ENCODE measurements at regions not wholly inside any gene's neighbourhood (a gene's known extent, or its start where the extent isn't known, plus 50 kb on each side); places are given as distances from the start of the nearest gene placed in this dataset.

DNA sequence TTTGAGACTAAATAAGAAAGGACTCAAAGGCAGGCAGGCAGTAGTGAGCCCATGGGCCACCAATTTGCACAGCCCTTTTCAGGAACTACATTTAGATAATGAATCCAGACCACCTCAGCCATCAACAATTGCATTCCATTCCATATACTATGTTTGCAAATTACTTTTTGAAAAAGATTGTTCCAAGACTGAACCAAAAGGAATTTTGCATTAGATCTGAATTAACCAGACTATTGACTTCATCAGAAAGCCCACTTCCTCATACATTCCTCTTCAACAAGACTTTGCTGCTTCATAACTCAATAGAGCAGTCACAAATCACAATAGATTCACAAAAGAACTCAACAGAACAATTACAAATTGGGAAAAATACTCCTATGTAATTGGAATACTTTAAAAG is 229.1 kb downstream of the SIM1 start:
- Histone ChIP-seq H3K79me2 (ENCODE audit: control insufficient read depth, insufficient read depth, low read length) (no peaks in the 10 kb centered on the region), H3K36me3 (ENCODE audit: control insufficient read depth in 2 of 2, insufficient read depth in 2 of 2, low read length in 1 of 2) (no peaks in the 10 kb centered on the region), H3K4me3 (no peak overlapping the region), H2AFZ (ENCODE audit: control insufficient read depth, low read depth, low read length) (no peak overlapping the region), H3K9me3 (replicated peaks; ENCODE audit: control insufficient read depth, insufficient read depth, low read length) (no peaks in the 10 kb centered on the region), H3K27me3 (replicated peaks in 1 of 2; ENCODE audit: control insufficient read depth in 2 of 2, insufficient read depth in 2 of 2, low read length in 1 of 2) (no peaks in the 10 kb centered on the region), H3K4me2 (ENCODE audit: control insufficient read depth, insufficient read depth) (no peak overlapping the region), H3K4me1 (ENCODE audit: control insufficient read depth, insufficient read depth, low read length) (no peaks in the 10 kb centered on the region), H3K27ac (ENCODE audit: control insufficient read depth, insufficient read depth) (no peak overlapping the region), H4K20me1 (ENCODE audit: control insufficient read depth, insufficient read depth) (no peaks in the 10 kb centered on the region), H3K9ac (ENCODE audit: control insufficient read depth, insufficient read depth, low read length) (no peak overlapping the region)
- ChIA-PET RAD21 (ENCODE audit: unreplicated experiment) (no interaction called here), SMC1A (ENCODE audit: uncharacterized antibody, unreplicated experiment) (no interaction called here), CTCF (interaction anchor here (1.4 kb wide), 1 partner anchor 10 kb away, joined by 3 read pairs; no protein-coding TSS in a partner anchor), POLR2A (no interaction called here)
- ATAC-seq (no peak), FAIRE-seq (no peak), DNase-seq (ENCODE audit: low read depth, low spot score) (no peak)
- TF ChIP-seq FOXM1 (IDR thresholded peaks at IDR 0.05; ENCODE audit: low read depth, low read length) = no peak
- TF ChIP-seq KLF5 (IDR thresholded peaks at IDR 0.05; ENCODE audit: partially characterized antibody) = no peak
- TF ChIP-seq RUNX3 (IDR thresholded peaks at IDR 0.05; ENCODE audit: low read length) = no peak
- no peak for TF ChIP-seq BCL11A (IDR thresholded peaks at IDR 0.05; ENCODE audit: low read depth, low read length)
- no peak for TF ChIP-seq MAX (IDR thresholded peaks at IDR 0.05; ENCODE audit: low read depth, low read length)
- TF ChIP-seq ZNF24 (IDR thresholded peaks at IDR 0.05) = no peak
- no peak for TF ChIP-seq EGR1 (IDR thresholded peaks at IDR 0.05; ENCODE audit: borderline replicate concordance in 1 of 2, low read depth in 2 of 2, low read length in 2 of 2)
- TF ChIP-seq RB1 (IDR thresholded peaks at IDR 0.05; ENCODE audit: borderline replicate concordance) = no peak
- TF ChIP-seq, protein P1, sequence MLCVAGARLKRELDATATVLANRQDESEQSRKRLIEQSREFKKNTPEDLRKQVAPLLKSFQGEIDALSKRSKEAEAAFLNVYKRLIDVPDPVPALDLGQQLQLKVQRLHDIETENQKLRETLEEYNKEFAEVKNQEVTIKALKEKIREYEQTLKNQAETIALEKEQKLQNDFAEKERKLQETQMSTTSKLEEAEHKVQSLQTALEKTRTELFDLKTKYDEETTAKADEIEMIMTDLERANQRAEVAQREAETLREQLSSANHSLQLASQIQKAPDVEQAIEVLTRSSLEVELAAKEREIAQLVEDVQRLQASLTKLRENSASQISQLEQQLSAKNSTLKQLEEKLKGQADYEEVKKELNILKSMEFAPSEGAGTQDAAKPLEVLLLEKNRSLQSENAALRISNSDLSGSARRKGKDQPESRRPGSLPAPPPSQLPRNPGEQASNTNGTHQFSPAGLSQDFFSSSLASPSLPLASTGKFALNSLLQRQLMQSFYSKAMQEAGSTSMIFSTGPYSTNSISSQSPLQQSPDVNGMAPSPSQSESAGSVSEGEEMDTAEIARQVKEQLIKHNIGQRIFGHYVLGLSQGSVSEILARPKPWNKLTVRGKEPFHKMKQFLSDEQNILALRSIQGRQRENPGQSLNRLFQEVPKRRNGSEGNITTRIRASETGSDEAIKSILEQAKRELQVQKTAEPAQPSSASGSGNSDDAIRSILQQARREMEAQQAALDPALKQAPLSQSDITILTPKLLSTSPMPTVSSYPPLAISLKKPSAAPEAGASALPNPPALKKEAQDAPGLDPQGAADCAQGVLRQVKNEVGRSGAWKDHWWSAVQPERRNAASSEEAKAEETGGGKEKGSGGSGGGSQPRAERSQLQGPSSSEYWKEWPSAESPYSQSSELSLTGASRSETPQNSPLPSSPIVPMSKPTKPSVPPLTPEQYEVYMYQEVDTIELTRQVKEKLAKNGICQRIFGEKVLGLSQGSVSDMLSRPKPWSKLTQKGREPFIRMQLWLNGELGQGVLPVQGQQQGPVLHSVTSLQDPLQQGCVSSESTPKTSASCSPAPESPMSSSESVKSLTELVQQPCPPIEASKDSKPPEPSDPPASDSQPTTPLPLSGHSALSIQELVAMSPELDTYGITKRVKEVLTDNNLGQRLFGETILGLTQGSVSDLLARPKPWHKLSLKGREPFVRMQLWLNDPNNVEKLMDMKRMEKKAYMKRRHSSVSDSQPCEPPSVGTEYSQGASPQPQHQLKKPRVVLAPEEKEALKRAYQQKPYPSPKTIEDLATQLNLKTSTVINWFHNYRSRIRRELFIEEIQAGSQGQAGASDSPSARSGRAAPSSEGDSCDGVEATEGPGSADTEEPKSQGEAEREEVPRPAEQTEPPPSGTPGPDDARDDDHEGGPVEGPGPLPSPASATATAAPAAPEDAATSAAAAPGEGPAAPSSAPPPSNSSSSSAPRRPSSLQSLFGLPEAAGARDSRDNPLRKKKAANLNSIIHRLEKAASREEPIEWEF (IDR thresholded peaks at IDR 0.05; ENCODE audit: insufficient replicate concordance, low read depth, low read length) = no peak
- TF ChIP-seq NFIC (IDR thresholded peaks at IDR 0.05; ENCODE audit: low read depth, low read length) = no peak
- TF ChIP-seq SMAD5 (IDR thresholded peaks at IDR 0.05; ENCODE audit: low read depth) = no peak
- intact Hi-C loops (cut with micrococcal nuclease; ENCODE audit: unreplicated experiment) = no loop called here
- in situ Hi-C loops (cut with MboI) = no loop called here
- BruUV-seq (replicated peaks) = no TSS peak

All from GM12878 (cell line).